ENCODE measurements at regions not wholly inside any gene's neighbourhood (a gene's known extent, or its start where the extent isn't known, plus 50 kb on each side); places are given as distances from the start of the nearest gene placed in this dataset. TPM values are rescaled to one million over a fixed set of nuclear protein-coding genes. Genes with fewer than 3 reads are reported as not detected.

- no peak for DNase-seq (ENCODE audit: low spot score in 2 of 2)
- no peak for FAIRE-seq
These were observed 72.4 kb upstream of the POU3F1 start for GRCh38 chr1:38118976-38119375.

DNA sequence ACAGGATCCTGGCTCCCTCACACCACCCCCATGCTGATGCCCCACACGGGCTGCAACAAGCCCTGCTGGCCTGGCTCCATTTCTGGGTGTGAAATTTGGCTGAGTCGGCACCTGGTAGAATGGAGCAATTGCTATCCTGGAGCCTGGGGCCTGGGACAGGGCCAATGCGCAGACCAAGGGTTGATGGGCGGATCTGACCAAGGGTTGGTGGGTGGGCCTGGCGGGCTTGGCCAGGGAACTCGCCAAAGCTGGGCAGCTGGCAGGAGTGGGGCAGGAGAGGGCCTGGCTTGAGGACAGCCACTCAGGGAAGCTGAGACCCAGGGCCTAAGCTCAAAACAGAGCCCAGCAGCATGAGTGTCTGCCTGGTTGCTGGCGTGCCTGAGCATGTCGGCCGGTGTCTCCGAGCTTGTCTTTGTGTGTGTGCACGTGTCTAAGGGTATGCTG, 70.9 kb upstream of the POU3F1 start:
- FAIRE-seq (no peak), DNase-seq (ENCODE audit: low spot score in 2 of 2) (no peak)

- FAIRE-seq (no peak), DNase-seq (ENCODE audit: low spot score in 2 of 2) (no peak)
These were observed 69.1 kb upstream of the POU3F1 start for GRCh38 chr1:38115682-38116202.

- no peak for FAIRE-seq
These were observed 68.6 kb upstream of the POU3F1 start for GRCh38 chr1:38115226-38115625.

DNA sequence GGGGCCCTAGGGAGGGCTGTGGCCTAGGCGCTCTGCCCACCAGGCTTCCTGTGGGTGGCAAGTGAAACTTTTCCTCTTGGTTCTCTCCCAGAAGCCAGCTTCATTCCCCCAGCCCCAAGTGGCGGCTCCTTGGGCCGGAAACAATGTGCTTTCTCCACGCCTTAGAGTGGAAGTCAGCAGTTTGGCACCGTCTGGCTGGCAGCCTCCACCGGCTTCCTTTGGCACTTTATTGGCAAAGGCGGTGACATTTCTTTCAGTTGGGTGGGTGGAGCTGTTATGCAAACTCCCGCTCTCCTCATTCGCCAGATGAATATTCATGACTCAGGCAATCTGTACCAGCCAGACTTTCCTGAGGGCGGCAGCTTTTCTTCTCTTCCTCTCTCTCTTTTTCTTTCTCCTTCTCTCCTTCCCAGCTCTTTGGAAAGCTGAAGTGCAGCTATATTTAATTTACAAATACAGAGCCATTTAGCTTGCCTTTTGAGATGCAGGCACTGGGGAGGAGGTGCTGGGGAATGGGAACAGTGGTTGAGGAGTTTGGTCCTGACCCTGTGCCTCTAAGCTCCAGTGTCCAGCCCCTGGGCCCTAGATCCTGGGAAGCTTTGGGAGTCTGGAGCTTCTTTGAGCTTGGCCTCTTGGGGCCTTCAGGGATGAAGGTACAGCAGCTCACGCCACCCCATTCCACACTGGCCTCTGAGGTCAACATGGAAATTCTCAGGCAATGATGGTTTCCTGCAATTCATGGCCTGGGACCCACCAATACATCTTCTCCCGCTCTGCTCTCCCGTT, 67.8 kb upstream of the POU3F1 start:
- DNase-seq (ENCODE audit: low spot score in 2 of 2) (peak; percentile 41 to 53), FAIRE-seq (no peak)

More at GRCh38 chr1:38115226-38115625, 68.6 kb upstream of the POU3F1 start:
- no peak for DNase-seq (ENCODE audit: low spot score in 2 of 2)

- DNase-seq (ENCODE audit: low spot score in 2 of 2) (no peak), FAIRE-seq (no peak)
These were observed 66.6 kb upstream of the POU3F1 start for GRCh38 chr1:38113159-38113666.

DNA sequence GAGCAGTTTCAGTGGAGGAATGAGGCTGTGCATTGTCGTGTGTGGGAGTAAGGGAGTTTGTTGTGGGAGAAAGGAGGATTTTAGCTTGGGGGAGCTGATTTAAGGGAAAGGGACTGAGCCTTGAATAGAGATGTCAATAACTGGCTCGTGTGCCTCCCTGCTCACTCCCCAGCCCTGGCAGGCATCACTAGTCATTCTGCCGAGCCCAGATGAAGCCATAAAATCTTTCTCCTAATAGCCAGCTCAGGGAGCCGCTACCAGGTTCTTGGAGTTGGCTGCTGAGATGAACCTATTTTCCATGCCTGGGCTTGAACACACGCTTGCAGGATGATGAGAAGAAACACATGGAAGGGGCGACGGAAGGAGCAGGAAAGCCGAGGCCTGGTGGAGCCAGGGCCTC, 65.0 kb upstream of the POU3F1 start:
- DNase-seq (ENCODE audit: low spot score in 2 of 2) (no peak), FAIRE-seq (no peak)

- DNase-seq (ENCODE audit: low spot score in 2 of 2), result no peak
- no peak for FAIRE-seq
These were observed 58.7 kb upstream of the POU3F1 start for GRCh38 chr1:38105267-38105666.

GRCh38 chr1:38102636-38103035, 56.0 kb upstream of the POU3F1 start:
- DNase-seq (ENCODE audit: low spot score in 2 of 2) (no peak), FAIRE-seq (no peak)

DNA sequence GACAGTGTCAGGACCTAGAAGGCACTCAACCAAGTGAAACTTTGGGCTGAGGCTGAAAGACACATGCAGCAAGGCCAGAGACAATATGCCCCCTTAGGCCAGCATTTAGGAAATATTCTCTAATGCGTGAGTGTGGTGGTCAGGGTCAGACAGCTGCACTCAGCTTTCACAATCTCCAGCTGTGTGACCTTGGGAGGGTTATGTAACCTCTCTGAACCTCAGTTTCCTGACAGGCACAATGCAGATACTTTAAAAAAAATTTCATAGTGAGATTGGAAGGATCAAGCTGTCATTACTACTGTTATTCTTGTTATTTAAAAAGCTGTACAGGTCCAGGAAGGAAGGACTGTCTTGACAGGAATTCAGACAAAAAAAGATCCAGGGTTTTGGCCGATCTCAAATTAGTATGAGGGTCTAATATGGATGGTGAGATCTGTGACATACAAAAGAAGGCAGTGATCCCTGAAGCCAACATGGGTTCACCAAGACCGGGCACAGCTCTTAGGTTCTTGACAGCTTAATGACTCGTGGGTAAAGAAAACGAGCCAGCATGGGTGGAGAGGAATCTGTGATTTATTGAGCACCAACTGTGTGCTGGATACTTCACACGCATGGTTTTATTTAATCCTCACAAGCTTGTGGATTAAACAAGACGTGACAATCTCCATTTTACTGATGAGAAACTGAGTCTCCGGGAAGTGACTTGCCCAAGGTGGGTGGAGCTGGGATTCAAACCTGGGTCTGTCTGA, 54.6 kb upstream of the POU3F1 start:
- DNase-seq (ENCODE audit: low spot score in 2 of 2), result no peak
- no peak for FAIRE-seq

DNA sequence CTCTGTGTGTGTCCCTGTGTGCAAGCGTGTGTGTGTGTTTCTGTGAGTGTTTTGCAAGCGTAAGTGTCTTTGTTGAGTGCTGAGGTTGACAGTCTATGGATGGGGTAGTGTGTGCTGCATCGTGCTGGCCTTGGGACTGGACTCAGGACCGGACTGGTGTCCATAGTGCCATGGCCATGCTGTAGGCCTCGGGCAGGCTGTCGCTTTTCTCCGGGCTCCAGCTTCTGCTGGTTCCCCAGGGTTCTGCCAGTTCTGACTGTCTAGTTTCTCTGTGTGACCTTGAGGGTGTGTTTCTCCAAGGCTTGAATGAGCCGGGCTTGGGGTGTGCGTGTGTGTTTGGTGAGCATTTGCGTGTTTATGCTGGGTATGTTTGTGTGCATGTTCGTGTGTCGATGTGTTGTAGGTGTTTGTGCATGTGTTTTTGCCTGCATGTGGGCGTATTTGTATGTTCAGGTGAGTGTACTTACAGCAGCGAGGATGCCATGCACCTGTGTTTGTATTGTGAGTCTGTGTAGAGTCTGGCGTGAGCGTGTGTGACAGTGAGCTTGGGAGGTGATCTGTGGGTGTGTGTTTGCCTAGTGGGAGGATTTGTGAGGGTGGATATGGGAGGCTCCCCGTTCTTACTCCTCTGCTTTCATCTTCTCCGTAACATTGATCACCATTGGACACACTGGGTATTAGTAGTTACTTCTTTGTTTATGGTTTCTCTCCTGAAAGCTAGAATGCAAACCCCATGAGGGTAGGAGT, 51.7 kb upstream of the POU3F1 start:
- no peak for FAIRE-seq
- DNase-seq (ENCODE audit: low spot score in 2 of 2), result no peak

- DNase-seq (ENCODE audit: low spot score in 2 of 2), result no peak
- no peak for FAIRE-seq
These were observed 50.8 kb upstream of the POU3F1 start for GRCh38 chr1:38097284-38097898.

Small RNA genes lying in the stretch of these regions (small RNA-seq; reads per million reads assigned to genes)
- not detected for gene RNU6-753P
